Epithelial cell of prostate (primary cell): ENCODE measurements at regions not wholly inside any gene's neighbourhood (a gene's known extent, or its start where the extent isn't known, plus 50 kb on each side); places are given as distances from the start of the nearest gene placed in this dataset.
"Not testable (repeated sequence)": the region's sequence is repeated elsewhere in the genome, so short reads cannot be mapped to it uniquely, and the experiment has no call there.

Source experiments
- DNase-seq: peaks from one replicate; pipeline ENCODE4 v3.0.0-alpha.2; 2011; ENCODE audit warnings: low read depth, low spot score
- H3K27ac ChIP-seq: fragments of 450-650 bp; 2 replicates; pipeline ENCODE4 v1.5.1; 2017; ENCODE audit warnings: mild to moderate bottlenecking

DNA sequence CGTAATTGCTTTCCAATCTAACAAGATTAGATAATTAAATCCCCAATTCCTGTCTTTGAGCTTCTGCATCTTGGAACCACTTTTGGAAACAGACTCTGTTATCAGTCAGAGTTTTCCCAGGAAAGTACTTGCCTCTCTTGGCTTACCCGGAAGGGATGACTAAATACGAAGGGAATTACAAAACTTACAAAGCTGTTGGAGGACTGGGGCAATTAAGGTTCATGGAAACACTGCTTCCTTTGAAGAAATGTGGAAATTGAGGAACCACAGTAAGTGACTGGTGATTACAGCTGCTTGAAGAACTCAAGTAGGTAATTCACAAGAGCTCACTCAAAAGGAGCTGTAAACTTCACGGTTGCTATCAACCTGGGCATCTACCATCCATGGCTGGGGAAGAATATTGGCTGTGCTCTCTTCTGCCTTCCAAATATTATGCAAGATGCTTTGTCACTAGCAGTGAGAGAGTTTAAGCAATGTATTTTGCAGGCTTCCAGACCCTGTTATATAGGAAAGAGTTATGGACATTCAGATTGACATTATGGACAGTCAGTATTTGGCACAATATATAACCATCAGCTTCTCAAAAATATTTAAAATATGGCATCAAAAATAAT is 104.6 kb upstream of the MAN2A1 start:
- no peak for DNase-seq
- H3K27ac ChIP-seq: no peak overlapping the region

DNA sequence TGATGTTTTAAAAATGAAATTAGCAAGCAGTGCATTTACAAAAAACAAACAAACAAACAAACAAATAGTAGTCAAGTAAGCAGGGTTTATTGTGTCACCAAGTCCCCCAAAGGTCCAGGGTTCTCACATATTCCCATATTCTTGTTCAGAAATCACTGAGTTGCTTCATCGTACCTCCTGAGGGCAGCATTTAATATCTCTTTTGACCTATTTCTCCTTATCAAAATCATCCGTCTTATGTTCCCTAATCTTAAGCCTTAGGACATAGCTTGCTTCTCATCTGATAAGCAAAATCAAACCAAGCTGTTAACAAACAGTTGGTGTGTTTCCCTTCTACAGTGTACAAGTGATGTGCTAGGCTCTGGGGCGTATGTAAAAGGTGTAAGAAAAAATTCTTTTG is 109.5 kb upstream of the MAN2A1 start:
- no peak for DNase-seq
- H3K27ac ChIP-seq: no peak overlapping the region

DNA sequence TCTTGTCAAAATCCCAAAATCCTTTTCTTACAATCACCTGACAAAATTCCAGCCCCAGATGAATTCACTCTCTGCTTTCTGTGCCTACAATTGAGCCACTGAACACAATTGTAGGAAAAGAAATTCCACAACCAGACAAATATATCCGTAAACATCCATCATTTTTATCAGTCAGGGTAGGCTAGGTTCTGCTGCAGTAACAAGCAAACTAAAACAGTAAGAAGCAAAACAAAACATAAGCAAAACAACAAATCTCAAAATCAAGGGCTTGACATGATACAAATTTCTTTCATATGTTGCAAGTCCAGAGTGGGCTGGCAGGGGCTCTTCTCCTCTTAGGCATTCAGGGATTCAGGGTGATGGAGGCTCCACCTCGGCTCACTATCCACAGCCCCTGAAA is 114.2 kb upstream of the MAN2A1 start:
- no peak for DNase-seq
- no peak overlapping the region for H3K27ac ChIP-seq

- DNase-seq: no peak
- no peak overlapping the region for H3K27ac ChIP-seq
These were observed 114.7 kb upstream of the MAN2A1 start for GRCh38 chr5:109574985-109575384.

DNA sequence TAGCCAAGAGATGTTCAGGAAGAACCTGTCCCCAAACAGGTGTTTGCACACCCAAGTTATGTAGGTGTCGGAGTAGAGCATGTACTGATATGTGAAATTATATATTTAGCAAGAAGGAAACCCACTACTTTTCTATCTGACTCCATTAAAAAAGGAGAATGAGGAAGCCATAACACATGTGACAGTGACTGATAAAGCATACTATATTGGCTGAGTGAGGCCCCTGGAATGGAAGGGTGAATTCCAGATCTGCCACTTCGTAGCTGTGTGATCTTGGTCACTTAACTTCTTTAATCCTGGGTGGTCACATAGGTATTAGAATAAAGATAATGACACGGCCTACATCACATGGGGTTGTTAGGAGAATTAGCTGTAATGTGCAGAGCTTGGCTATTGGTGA is 116.0 kb upstream of the MAN2A1 start:
- DNase-seq: no peak
- no peak overlapping the region for H3K27ac ChIP-seq

GRCh38 chr5:109573256-109573655 is 116.5 kb upstream of the MAN2A1 start:
- DNase-seq: no peak
- no peak overlapping the region for H3K27ac ChIP-seq

DNA sequence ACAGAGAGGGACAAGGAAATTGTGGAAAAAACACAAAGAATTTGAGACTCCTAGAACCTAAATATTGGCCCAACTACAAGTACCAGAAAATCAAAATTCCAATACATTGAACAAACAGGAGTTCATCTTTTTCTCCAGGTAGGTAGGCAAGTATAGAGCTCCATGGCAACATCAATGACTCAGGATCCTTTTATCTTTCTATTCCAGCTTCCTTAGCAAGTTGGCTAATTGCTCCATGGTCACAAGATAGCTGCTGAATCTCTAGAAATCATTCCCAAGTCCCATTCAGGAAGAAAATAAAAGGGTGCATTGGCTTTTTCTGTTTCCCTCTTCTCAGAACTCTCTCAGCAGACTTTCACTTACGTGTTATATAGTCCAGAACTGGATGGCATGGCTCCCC is 117.9 kb upstream of the MAN2A1 start:
- DNase-seq: no peak
- no peak overlapping the region for H3K27ac ChIP-seq

- DNase-seq: no peak
- no peak overlapping the region for H3K27ac ChIP-seq
These were observed 119.3 kb upstream of the MAN2A1 start for GRCh38 chr5:109570362-109570874.

DNA sequence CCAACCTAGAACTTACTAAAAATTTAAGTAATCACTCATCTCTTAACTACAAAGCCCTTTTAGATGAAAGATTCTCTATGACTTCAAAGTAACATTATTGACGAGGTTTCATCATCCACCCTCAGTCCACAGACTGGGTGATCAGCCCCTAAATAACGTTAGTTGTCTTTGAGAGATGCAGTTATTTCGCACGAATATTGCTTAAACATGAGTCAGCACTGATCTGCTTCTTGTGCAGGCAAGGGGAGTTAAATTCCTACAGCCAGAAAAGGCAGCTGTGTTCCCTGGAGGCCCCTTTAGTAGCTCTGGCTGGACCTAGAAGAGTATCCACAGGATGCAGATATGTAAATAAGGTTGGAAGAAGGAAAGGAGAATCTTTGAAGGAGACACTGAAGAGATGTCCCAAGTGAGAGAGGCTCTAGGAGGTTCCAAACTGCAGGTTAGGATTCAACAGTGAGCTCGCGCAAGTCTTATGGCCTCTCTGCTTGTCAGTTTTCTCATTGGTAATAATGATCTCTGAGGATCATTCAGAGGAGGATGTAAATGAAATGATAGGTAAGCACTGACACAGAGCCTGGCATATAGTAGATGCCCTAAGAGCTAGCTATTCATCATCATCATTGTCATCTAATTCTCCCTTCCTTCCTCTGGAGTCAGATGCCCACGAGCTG is 122.2 kb upstream of the MAN2A1 start:
- no peak for DNase-seq
- no peak overlapping the region for H3K27ac ChIP-seq

DNA sequence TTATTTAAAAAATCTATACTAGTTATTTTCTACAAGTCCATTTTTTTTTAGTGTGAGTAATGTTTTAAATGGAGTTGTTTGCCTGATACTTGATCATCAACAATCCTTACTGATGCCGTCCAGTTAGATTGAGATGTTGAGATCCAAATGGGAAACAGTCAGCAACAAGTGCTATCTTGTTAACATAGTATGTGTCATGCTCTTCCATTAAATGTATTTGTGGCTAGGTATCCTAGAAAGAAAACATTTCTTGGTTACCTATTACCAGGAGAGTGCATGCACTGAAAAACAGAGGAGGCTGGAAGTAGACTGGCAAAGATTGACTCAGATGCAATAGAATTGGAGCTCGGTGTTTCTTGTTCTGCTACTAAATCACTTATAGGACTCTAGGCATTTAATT is 123.4 kb upstream of the MAN2A1 start:
- peak overlapping the region; percentile 15 for H3K27ac ChIP-seq
- DNase-seq: peak; percentile 87

DNA sequence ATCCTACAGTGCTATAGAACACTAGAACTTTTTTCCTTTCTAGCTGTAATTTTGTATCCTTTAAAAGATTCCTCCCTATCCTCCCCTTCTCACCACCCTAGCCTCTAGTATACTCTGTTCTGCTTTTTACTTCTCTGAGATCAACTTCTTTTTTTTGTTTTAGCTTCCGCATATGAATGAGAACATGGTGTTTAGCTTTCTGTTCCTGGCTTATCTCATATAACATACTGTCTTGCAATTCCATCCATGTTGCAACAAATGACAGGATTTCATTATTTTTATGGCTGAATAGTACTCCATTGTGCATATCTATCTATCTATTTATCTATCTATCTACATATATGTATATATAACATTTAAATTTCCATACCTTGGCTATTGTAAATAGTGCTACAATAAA is 126.0 kb upstream of the MAN2A1 start:
- no peak for DNase-seq
- H3K27ac ChIP-seq: no peak overlapping the region

DNA sequence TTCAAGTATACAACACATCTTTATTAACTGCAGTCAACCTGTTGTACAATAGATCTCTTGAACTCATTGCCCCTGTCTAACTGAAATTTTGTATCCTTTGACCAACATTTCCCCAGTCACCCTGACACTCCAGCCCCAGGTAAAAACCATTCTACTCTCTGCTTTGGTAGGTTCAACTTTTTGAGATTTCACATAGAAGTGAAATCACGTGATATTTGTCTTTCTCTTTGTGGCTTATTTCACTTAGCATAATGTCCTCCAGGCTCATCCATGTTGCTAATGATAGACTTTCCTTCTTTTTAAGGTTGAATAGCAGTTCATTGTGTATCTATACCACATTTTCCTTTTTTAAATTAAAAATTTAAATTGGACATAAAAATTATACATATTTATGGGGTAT is 126.5 kb upstream of the MAN2A1 start:
- DNase-seq: no peak

GRCh38 chr5:109562441-109562840 is 127.3 kb upstream of the MAN2A1 start:
- H3K27ac ChIP-seq: no peak overlapping the region
- no peak for DNase-seq

More for the DNA sequence above, 126.5 kb upstream of the MAN2A1 start:
- H3K27ac ChIP-seq: no peak overlapping the region

DNA sequence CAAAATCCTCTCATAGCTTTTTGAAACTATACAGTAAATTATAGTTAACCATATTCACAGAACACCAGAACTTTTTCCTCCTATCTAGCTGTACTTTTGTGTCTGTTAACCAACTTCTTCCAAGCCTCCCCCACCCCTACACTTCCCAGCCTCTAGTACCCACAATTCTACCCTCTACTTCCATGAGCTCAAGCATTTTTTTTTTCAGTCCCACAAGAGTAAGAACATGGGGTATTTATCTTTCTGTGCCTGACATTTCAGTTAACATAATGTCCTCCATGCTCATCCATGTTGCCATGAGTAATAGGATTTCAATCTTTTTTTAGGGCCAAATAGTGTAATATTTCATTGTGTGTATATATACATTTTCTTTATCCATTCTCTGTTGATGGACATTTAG is 128.3 kb upstream of the MAN2A1 start:
- no peak for DNase-seq
- no peak overlapping the region for H3K27ac ChIP-seq

DNA sequence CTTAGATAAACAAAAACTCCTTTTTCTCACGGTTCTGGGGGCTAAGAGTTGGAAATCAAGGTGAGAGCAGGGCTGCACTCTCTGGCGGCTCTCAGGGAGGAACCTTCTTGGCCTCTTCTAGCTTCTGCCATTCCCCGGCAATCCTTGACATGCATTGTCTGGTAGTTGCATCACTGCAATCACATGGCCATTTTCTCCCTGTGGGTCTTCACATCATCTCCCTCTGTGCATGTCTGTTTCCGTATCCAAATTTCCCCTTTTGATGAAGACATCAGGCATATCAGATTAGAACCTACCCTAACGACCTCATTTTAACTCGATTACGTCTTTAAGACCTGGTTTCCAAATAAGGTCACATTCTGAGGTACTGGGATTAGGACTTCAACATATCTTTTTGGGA is 129.2 kb upstream of the MAN2A1 start:
- H3K27ac ChIP-seq: no peak overlapping the region
- no peak for DNase-seq

DNA sequence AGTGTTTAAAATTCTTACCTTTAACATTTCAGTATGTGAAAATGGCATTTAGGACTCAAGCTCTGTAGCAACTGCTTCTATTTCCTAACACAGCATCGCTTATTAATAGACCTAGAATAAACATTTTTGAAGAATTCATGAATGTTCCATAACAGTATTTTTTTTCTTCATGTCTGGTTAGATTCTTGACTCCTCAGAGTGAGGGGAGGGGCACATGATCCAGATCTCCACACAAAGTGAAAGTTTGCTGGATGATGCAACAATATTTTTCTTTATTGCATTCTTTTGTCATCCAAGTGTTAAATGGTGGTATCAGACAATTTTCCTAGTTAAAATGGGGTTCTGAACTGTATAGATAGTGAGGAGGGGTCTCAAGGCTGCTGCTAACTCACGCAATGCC is 130.8 kb upstream of the MAN2A1 start:
- no peak for DNase-seq
- no peak overlapping the region for H3K27ac ChIP-seq

DNA sequence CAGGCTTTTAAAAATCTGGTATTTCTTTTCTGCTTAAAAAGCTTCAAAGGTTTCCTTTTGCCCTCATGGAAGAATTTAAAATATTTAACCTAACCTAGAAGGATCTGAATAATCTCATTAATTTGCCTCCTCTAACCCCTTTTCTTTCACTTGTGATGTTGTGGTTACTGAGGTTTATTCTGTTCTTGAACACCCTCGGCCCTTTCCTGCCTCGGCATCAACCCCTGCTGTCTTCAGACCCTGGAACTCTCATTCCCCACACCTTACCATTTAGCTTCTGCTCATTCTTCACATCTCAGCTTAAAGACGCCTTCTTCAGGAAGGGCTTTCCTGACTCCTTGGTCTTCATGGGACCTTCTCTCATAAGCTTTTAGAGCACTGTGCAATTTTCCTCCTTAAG is 131.4 kb upstream of the MAN2A1 start:
- H3K27ac ChIP-seq: no peak overlapping the region
- DNase-seq: no peak

GRCh38 chr5:109553846-109554245 is 135.9 kb upstream of the MAN2A1 start:
- DNase-seq: peak; percentile 95

GRCh38 chr5:109551234-109551633 is 138.5 kb upstream of the MAN2A1 start:
- not testable (repeated sequence) for H3K27ac ChIP-seq

More at GRCh38 chr5:109553846-109554245, 135.9 kb upstream of the MAN2A1 start:
- H3K27ac ChIP-seq: peak overlapping the region; percentile 60

DNA sequence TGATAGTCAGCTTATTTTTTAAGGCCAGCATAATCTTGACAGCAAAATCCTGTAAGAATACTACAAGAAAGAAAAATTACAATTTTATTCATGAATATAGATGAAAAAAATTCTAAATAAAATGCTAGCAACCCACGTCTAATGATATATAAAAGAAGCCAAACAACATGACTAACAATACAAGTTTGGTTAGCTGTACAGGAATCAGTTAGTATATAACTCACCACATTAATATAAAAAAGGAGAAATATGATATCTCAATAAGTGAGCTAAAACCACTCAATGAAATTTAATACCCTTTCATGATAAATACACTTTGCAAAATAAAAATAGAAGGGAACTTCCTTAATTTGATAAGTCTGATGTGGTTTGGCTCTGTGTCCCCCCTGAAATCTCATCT is 139.7 kb upstream of the MAN2A1 start:
- DNase-seq: no peak

More at GRCh38 chr5:109551234-109551633, 138.5 kb upstream of the MAN2A1 start:
- not testable (repeated sequence) for DNase-seq

DNA sequence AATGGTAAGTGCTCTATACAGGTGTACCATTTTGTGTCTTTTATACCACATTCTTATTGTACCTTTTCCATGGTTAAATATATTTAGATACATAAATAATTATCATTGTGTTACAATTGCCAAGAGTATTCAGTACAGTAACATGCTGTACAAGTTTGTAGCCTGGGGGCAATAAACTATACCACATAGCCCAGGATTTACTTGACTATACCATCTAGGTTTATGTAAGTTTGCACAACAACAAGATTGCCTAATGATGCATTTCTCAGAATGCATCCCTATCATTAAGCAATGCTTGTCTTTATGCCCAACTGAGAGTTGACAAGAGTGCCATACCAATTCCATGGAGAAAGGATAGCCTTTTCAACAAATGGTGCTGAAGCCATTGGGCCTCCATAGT is 136.7 kb upstream of the PJA2 start:
- no peak overlapping the region for H3K27ac ChIP-seq
- DNase-seq: no peak

More for the DNA sequence above, 139.7 kb upstream of the MAN2A1 start:
- H3K27ac ChIP-seq: no peak overlapping the region

GRCh38 chr5:109544873-109545272 is 135.1 kb upstream of the PJA2 start:
- H3K27ac ChIP-seq, DNase-seq: not testable (repeated sequence)
